CD14-positive monocyte (primary cell): ENCODE measurements at regions not wholly inside any gene's neighbourhood (a gene's known extent, or its start where the extent isn't known, plus 50 kb on each side); places are given as distances from the start of the nearest gene placed in this dataset.

Experiments
- DNase-seq, 3 donors: peaks; one replicate each; pipeline ENCODE4 v3.0.0-alpha.2; 2011 to 2022
- H2AFZ ChIP-seq: 2 replicates; pipeline ENCODE4 v1.6.0; 2012; ENCODE audit warnings: mild to moderate bottlenecking, low read depth, low read length, inconsistent platforms; ENCODE audit not compliant: insufficient read depth, poor library complexity, severe bottlenecking
- H3K27ac ChIP-seq, 2 donors: 1 replicate in 1 of 2; 2 replicates in 1 of 2; pipeline ENCODE4 v1.5.1; 2012 to 2013; ENCODE audit warnings: low read length in 2 of 2, control low read depth in 1 of 2, inconsistent platforms in 1 of 2, low read depth in 1 of 2, mild to moderate bottlenecking in 1 of 2
- H3K27me3 ChIP-seq, 2 donors: one replicate each; pipeline versions ENCODE4 v1.6.0 to v1.6.1; 2011 to 2013; ENCODE audit warnings: low read length in 2 of 2; ENCODE audit not compliant: control insufficient read depth in 2 of 2, insufficient read depth in 2 of 2
- H3K36me3 ChIP-seq, 2 donors: replicated peaks in 1 of 2; 1 replicate in 1 of 2; 2 replicates in 1 of 2; pipeline versions ENCODE4 v1.5.1 to v1.6.1; 2012 to 2013; ENCODE audit warnings: low read length in 2 of 2, control low read depth in 1 of 2, inconsistent platforms in 1 of 2, mild to moderate bottlenecking in 1 of 2; ENCODE audit not compliant: insufficient read depth in 2 of 2, control insufficient read depth in 1 of 2
- H3K4me1 ChIP-seq, 2 donors: 1 replicate in 1 of 2; 2 replicates in 1 of 2; pipeline versions ENCODE4 v1.5.1 to v1.6.1; 2012 to 2013; ENCODE audit warnings: low read length in 2 of 2, control low read depth in 1 of 2, inconsistent platforms in 1 of 2, mild to moderate bottlenecking in 1 of 2, moderate library complexity in 1 of 2; ENCODE audit not compliant: insufficient read depth in 2 of 2, control insufficient read depth in 1 of 2
- H3K4me2 ChIP-seq: replicated peaks from 2 replicates; pipeline ENCODE3; 2012; ENCODE audit warnings: low read length, moderate library complexity, mild to moderate bottlenecking; ENCODE audit not compliant: poor library complexity, severe bottlenecking; ENCODE audit errors: extremely low read depth
- H3K4me3 ChIP-seq, 3 experiments: fragments of 200-600 bp in 1 of 3; sonication (generic) in 1 of 3; replicated peaks in 1 of 3; 1 replicate in 2 of 3; 2 replicates in 1 of 3; pipeline ENCODE4 v1.5.1; 2011 to 2013; ENCODE audit warnings: low read length in 3 of 3, mild to moderate bottlenecking in 3 of 3, control low read depth in 2 of 3, low read depth in 2 of 3, inconsistent platforms in 1 of 3, moderate library complexity in 1 of 3
- H3K79me2 ChIP-seq: 2 replicates; pipeline ENCODE4 v1.6.0; 2012; ENCODE audit warnings: mild to moderate bottlenecking, control low read depth, inconsistent platforms, low read length, moderate library complexity; ENCODE audit not compliant: insufficient read depth
- H3K9ac ChIP-seq: 2 replicates; pipeline ENCODE4 v1.6.0; 2017; ENCODE audit warnings: low read length, mild to moderate bottlenecking; ENCODE audit not compliant: insufficient read depth, poor library complexity, severe bottlenecking
- H3K9me3 ChIP-seq, 2 donors: replicated peaks in 1 of 2; 1 replicate in 1 of 2; 2 replicates in 1 of 2; pipeline versions ENCODE4 v1.5.1 to v1.6.1; 2012 to 2013; ENCODE audit warnings: low read length in 2 of 2, control low read depth in 1 of 2; ENCODE audit not compliant: control insufficient read depth in 1 of 2, insufficient read depth in 1 of 2
- H4K20me1 ChIP-seq: 2 replicates; pipeline ENCODE4 v1.6.0; 2012; ENCODE audit warnings: mild to moderate bottlenecking, low read length, control low read depth, moderate library complexity; ENCODE audit not compliant: insufficient read depth
- H3K27ac Mint-ChIP-seq, 7 donors: one replicate each; pipeline ENCODE4 v1.8.0; 2020; ENCODE audit warnings: mild to moderate bottlenecking in 7 of 7, mixed read lengths in 7 of 7, moderate library complexity in 6 of 7, inconsistent platforms in 2 of 7
- H3K27me3 Mint-ChIP-seq, 3 donors: one replicate each; pipeline ENCODE4 v1.8.0; 2021 to 2022; ENCODE audit warnings: low read depth in 3 of 3, mild to moderate bottlenecking in 3 of 3, mixed read lengths in 3 of 3, moderate library complexity in 3 of 3, inconsistent platforms in 1 of 3
- H3K36me3 Mint-ChIP-seq, 2 donors: one replicate each; pipeline ENCODE4 v1.8.0; 2020; ENCODE audit warnings: mixed read lengths in 2 of 2, inconsistent platforms in 1 of 2, mild to moderate bottlenecking in 1 of 2
- H3K4me1 Mint-ChIP-seq: one replicate; pipeline ENCODE4 v1.8.0; 2020; ENCODE audit warnings: mild to moderate bottlenecking, mixed read lengths
- H3K4me3 Mint-ChIP-seq, 2 donors: one replicate each; pipeline ENCODE4 v1.8.0; 2020; ENCODE audit warnings: mild to moderate bottlenecking in 2 of 2, mixed read lengths in 2 of 2, moderate library complexity in 1 of 2
- H3K9me3 Mint-ChIP-seq, 7 donors: one replicate each; pipeline ENCODE4 v1.8.0; 2020 to 2022; ENCODE audit warnings: mixed read lengths in 7 of 7, mild to moderate bottlenecking in 6 of 7, moderate library complexity in 6 of 7, inconsistent platforms in 2 of 7
- CTCF ChIP-seq: fragments of 200-600 bp; IDR thresholded peaks from one replicate; pipeline ENCODE4 v1.8.0; 2022; ENCODE audit warnings: antibody characterized with exemption, mild to moderate bottlenecking
- WGBS: methylation state at CpG from one replicate; pipeline ENCODE4 v1.1.5; 2013; ENCODE audit warnings: missing lambda C conversion rate; ENCODE audit not compliant: insufficient coverage; 5-methylcytosine and 5-hydroxymethylcytosine counted together
- intact Hi-C, 2 donors: fragments of 100-400 bp; cut with micrococcal nuclease; formaldehyde crosslinking; loops; one replicate each; pipeline versions ENCODE4 v1.15.0 to v1.15.1; 2023

GRCh38 chr4:54558889-54559677 is 98.7 kb upstream of the KIT start:
- TF ChIP-seq CTCF = no peak
- no peak for DNase-seq
- Mint-ChIP-seq H3K36me3 (no peaks in the 10 kb centered on the region), H3K4me3 (no peak overlapping the region), H3K9me3 (peaks cover 0 to 3% (median 0%) of the 10 kb centered on the region in 7 donors), H3K27me3 (peaks cover 0 to 2% (median 1%) of the 10 kb centered on the region in 3 donors), H3K27ac (no peak overlapping the region), H3K4me1 (no peaks in the 10 kb centered on the region)
- no peak overlapping the region for H3K4me2 ChIP-seq
- no peak overlapping the region for H2AFZ ChIP-seq
- no peaks in the 10 kb centered on the region for H3K36me3 ChIP-seq
- no peak overlapping the region for H3K9ac ChIP-seq
- no peak overlapping the region for H3K4me3 ChIP-seq
- no peaks in the 10 kb centered on the region for H3K79me2 ChIP-seq
- H3K27me3 ChIP-seq = no peaks in the 10 kb centered on the region
- intact Hi-C loops = no loop called here
- no peaks in the 10 kb centered on the region for H3K9me3 ChIP-seq
- no CpG with 5 or more reads among the region's 2 CpGs for WGBS
- H4K20me1 ChIP-seq = no peaks in the 10 kb centered on the region
- no peaks in the 10 kb centered on the region for H3K4me1 ChIP-seq
- no peak overlapping the region for H3K27ac ChIP-seq

- no peak overlapping the region for H3K27ac Mint-ChIP-seq
- H3K4me1 ChIP-seq = no peaks in the 10 kb centered on the region
- no peak overlapping the region for H3K9ac ChIP-seq
- no peaks in the 10 kb centered on the region for H4K20me1 ChIP-seq
- WGBS = 79% methylated on average over 3 of the region's 4 CpGs
- H3K79me2 ChIP-seq = no peaks in the 10 kb centered on the region
- TF ChIP-seq CTCF = no peak
- no peak for DNase-seq
- H3K4me3 ChIP-seq = no peak overlapping the region
- H3K27me3 Mint-ChIP-seq = peaks cover 0 to 2% (median 1%) of the 10 kb centered on the region in 3 donors
- intact Hi-C loops = no loop called here
- no peaks in the 10 kb centered on the region for H3K4me1 Mint-ChIP-seq
- no peak overlapping the region for H3K4me3 Mint-ChIP-seq
- H3K36me3 Mint-ChIP-seq = no peaks in the 10 kb centered on the region
- H2AFZ ChIP-seq = no peak overlapping the region
- H3K27me3 ChIP-seq = no peaks in the 10 kb centered on the region
- H3K9me3 Mint-ChIP-seq = peaks cover 0 to 3% (median 0%) of the 10 kb centered on the region in 7 donors
- no peaks in the 10 kb centered on the region for H3K36me3 ChIP-seq
- no peak overlapping the region for H3K4me2 ChIP-seq
- H3K9me3 ChIP-seq = no peaks in the 10 kb centered on the region
- H3K27ac ChIP-seq = no peak overlapping the region
Observed at GRCh38 chr4:54560513-54560912, 97.2 kb upstream of the KIT start.
